RWPE2 (cell line): ENCODE measurements at regions not wholly inside any gene's neighbourhood (a gene's known extent, or its start where the extent isn't known, plus 50 kb on each side); places are given as distances from the start of the nearest gene placed in this dataset.
"Not testable (repeated sequence)": the region's sequence is repeated elsewhere in the genome, so short reads cannot be mapped to it uniquely, and the experiment has no call there.

Experiments used
- ATAC-seq: fragments of 200-7000 bp; cut with Tn5 transposase; 3 replicates; pipeline ENCODE4 v1.9.1; 2021; ENCODE audit warnings: low read depth
- DNase-seq: peaks from one replicate; pipeline ENCODE4 v3.0.0-alpha.2; 2020; ENCODE audit warnings: low spot score
- H3K27ac ChIP-seq: fragments of 450-650 bp; 2 replicates; pipeline ENCODE4 v1.5.1; 2017; ENCODE audit warnings: mild to moderate bottlenecking; ENCODE audit not compliant: poor library complexity, severe bottlenecking
- H3K27me3 ChIP-seq: fragments of 250-450 bp; sonication (Bioruptor Pico); 2 replicates; pipeline ENCODE4 v1.5.1; 2021; ENCODE audit warnings: mild to moderate bottlenecking, moderate library complexity; ENCODE audit not compliant: insufficient read depth, poor library complexity, severe bottlenecking
- H3K36me3 ChIP-seq: fragments of 250-450 bp; sonication (Bioruptor Pico); 2 replicates; pipeline ENCODE4 v1.5.1; 2020; ENCODE audit warnings: low read depth, mild to moderate bottlenecking, moderate library complexity
- H3K4me1 ChIP-seq: fragments of 250-450 bp; sonication (Bioruptor Pico); 2 replicates; pipeline ENCODE4 v1.5.1; 2021; ENCODE audit warnings: mild to moderate bottlenecking, moderate library complexity; ENCODE audit not compliant: insufficient read depth, poor library complexity, severe bottlenecking
- H3K4me3 ChIP-seq: fragments of 250-450 bp; sonication (Bioruptor Pico); 2 replicates; pipeline ENCODE4 v1.5.1; 2021; ENCODE audit warnings: mild to moderate bottlenecking, moderate library complexity; ENCODE audit not compliant: severe bottlenecking
- H3K9me3 ChIP-seq: fragments of 250-450 bp; sonication (Bioruptor Pico); 2 replicates; pipeline ENCODE4 v1.5.1; 2021; ENCODE audit warnings: mild to moderate bottlenecking, moderate library complexity; ENCODE audit not compliant: severe bottlenecking
- TF ChIP-seq, protein P1 (sequence below): fragments of 450-650 bp; IDR thresholded peaks from one replicate; pipeline ENCODE4 v1.5.1; 2017; ENCODE audit warnings: mild to moderate bottlenecking, moderate library complexity; ENCODE audit not compliant: poor library complexity, severe bottlenecking

DNA sequence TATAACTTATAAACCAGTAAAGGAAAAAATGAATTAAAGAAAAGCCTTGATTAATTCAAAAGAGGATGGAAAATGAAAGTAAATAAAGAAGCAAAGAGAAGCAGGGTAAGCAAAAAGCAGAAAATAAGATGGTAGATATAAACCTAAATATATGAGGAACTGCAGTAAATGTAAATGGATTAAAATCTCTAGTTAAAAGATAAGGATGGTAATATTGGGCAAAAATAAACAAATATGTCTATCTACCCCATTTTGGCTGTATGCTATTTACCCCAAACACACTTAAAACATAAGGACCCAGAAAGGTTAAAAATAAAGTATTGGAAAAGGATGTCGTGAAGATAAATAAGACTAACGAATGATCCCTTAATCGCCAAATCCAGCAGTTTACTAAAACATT is 161.9 kb downstream of the FOXD2 start:
- H3K36me3 ChIP-seq: no peaks in the 10 kb centered on the region
- H3K27ac ChIP-seq: no peak overlapping the region
- no peaks in the 10 kb centered on the region for H3K27me3 ChIP-seq
- no peaks in the 10 kb centered on the region for H3K9me3 ChIP-seq
- TF ChIP-seq, protein P1, sequence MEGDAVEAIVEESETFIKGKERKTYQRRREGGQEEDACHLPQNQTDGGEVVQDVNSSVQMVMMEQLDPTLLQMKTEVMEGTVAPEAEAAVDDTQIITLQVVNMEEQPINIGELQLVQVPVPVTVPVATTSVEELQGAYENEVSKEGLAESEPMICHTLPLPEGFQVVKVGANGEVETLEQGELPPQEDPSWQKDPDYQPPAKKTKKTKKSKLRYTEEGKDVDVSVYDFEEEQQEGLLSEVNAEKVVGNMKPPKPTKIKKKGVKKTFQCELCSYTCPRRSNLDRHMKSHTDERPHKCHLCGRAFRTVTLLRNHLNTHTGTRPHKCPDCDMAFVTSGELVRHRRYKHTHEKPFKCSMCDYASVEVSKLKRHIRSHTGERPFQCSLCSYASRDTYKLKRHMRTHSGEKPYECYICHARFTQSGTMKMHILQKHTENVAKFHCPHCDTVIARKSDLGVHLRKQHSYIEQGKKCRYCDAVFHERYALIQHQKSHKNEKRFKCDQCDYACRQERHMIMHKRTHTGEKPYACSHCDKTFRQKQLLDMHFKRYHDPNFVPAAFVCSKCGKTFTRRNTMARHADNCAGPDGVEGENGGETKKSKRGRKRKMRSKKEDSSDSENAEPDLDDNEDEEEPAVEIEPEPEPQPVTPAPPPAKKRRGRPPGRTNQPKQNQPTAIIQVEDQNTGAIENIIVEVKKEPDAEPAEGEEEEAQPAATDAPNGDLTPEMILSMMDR: no peak
- no peaks in the 10 kb centered on the region for H3K4me1 ChIP-seq
- no peak for DNase-seq
- no peak for ATAC-seq
- H3K4me3 ChIP-seq: no peak overlapping the region

DNA sequence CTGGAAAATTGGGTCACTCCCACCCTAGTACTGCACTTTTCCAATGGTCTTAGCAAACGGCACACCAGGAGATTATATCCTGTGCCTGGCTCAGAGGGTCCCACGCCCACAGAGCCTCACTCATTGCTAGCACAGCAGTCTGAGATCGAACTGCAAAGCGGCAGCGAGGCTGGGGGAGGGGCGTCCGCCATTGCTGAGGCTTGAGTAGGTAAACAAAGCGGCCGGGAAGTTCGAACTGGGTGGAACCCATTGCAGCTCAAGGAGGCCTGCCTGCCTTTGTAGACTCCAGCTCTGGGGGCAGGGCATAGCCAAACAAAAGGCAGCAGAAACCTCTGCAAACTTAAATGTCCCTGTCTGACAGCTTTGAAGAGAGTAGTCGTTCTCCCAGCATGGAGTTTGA is 164.6 kb downstream of the FOXD2 start:
- H3K4me3 ChIP-seq, H3K9me3 ChIP-seq: not testable (repeated sequence)

DNA sequence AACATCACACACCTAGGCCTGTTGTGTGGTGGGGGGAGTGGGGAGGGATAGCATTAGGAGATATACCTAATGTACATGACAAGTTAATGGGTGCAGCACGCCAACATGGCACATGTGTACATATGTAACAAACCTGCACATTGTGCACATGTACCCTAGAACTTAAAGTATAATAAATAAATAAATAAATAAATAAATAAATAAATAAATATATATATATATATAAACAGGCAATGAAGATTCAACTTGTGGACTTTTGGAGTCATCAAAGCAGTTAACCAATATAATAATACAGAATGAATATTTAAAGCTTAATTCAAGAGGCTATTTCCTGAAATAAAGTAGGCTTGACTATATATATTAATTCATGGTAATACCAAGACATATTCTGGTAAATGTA is 167.0 kb downstream of the FOXD2 start:
- H3K9me3 ChIP-seq, DNase-seq, ATAC-seq: not testable (repeated sequence)

More for the DNA sequence above, 164.6 kb downstream of the FOXD2 start:
- DNase-seq, H3K27ac ChIP-seq, H3K27me3 ChIP-seq, H3K36me3 ChIP-seq, ATAC-seq, H3K4me1 ChIP-seq: not testable (repeated sequence)

DNA sequence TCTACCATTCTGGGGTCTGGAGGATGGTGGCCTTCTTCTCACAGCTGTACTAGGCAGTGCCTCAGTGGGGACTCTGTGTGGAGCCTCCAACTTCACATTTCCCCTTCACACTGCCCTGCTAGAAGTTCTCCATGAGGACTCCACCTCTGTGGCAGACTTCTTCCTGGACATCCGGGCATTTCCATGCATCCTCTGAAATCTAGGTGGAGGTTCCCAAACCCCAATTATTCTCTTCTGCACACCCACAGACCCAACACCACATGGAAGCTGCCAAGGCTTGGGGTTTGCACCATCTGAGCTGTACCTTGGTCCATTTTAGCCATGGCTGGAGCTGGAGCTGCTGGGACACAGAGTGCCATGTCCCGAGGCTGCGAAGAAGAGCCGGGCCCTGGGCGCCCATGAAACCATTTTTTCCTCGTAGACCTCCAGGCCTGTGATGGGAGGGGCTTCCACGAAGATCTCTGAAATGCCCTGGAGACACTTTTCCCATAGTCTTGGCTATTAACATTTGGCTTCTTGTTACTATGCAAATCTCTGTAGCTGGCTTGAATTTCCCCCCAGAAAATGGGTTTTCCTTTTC is 170.5 kb downstream of the FOXD2 start:
- ATAC-seq: no peak
- no peak overlapping the region for H3K27ac ChIP-seq
- H3K4me3 ChIP-seq: no peak overlapping the region
- peaks cover 5% of the 10 kb centered on the region for H3K9me3 ChIP-seq
- no peaks in the 10 kb centered on the region for H3K36me3 ChIP-seq
- no peaks in the 10 kb centered on the region for H3K4me1 ChIP-seq
- DNase-seq: no peak
- TF ChIP-seq, protein P1: no peak
- no peaks in the 10 kb centered on the region for H3K27me3 ChIP-seq

More for the DNA sequence above, 167.0 kb downstream of the FOXD2 start:
- H3K4me3 ChIP-seq, H3K4me1 ChIP-seq, H3K27me3 ChIP-seq, H3K27ac ChIP-seq, H3K36me3 ChIP-seq: not testable (repeated sequence)

DNA sequence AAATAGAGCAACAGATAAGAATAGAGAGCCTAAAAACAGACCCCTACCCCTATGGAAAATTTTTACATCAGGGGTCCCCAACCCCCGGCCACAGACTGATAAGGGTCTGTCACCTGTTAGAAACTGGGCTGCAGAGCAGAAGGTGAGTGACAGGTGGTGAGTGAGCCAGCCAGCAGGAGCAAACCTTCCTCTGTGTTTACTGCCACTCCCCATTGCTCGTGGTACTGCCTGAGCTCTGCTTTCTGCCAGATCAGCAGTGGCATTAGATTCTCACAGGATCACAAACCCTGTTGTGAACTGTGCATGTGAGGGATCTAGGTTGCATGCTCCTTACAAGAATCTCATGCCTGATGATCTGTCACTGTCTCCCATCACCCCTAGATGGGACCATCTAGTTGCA is 174.1 kb downstream of the FOXD2 start:
- no peak for ATAC-seq
- TF ChIP-seq, protein P1: no peak
- H3K27me3 ChIP-seq: no peaks in the 10 kb centered on the region
- DNase-seq: no peak
- no peak overlapping the region for H3K27ac ChIP-seq
- no peaks in the 10 kb centered on the region for H3K9me3 ChIP-seq
- H3K4me3 ChIP-seq: no peak overlapping the region
- H3K36me3 ChIP-seq: no peaks in the 10 kb centered on the region
- H3K4me1 ChIP-seq: no peaks in the 10 kb centered on the region

DNA sequence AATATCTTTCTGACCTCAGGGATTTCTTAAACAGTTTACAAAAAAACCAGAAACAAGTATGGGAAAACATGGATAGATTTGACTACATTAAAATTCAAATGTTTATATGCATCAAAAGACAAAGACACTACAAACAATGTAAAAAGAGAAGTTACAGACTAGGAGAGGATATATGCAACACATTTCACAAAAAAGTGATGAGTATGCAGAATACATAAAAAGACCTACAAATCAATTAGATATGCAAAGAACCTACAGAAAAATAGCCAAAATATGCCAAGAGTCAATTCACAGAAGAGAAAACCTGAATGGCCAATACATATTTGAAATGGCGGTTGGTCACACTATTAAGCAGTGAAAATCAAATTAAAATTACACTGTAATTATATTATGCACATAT is 175.0 kb downstream of the FOXD2 start:
- ATAC-seq (no peak), DNase-seq (no peak)
- H3K27me3 ChIP-seq: no peaks in the 10 kb centered on the region
- no peaks in the 10 kb centered on the region for H3K4me1 ChIP-seq
- no peak overlapping the region for H3K4me3 ChIP-seq
- no peaks in the 10 kb centered on the region for H3K9me3 ChIP-seq
- TF ChIP-seq, protein P1: no peak
- H3K27ac ChIP-seq: no peak overlapping the region
- no peaks in the 10 kb centered on the region for H3K36me3 ChIP-seq
